GM10248 (cell line): ENCODE measurements at regions not wholly inside any gene's neighbourhood (a gene's known extent, or its start where the extent isn't known, plus 50 kb on each side); places are given as distances from the start of the nearest gene placed in this dataset.

Source experiments
- CTCF ChIA-PET: fragments of 300-600 bp; sonication (Branson Sonifier 250); formaldehyde crosslinking; extraction: SDS; loops from one replicate; lab custom pipeline; 2021; ENCODE audit warnings: antibody characterized with exemption; lab: Yijun Ruan, JAX
- POLR2A ChIA-PET: fragments of 350-650 bp; sonication (Branson Sonifier 250); formaldehyde crosslinking; extraction: SDS; loops from one replicate; lab custom pipeline; 2020; ENCODE audit warnings: antibody characterized with exemption; lab: Yijun Ruan, JAX
- DNase-seq: peaks from one replicate; pipeline ENCODE4 v3.0.0; 2012; ENCODE audit errors: extremely low spot score
- TF ChIP-seq, protein P1 (sequence below): IDR thresholded peaks from 2 replicates; pipeline ENCODE4 v1.5.1; 2012; ENCODE audit warnings: mild to moderate bottlenecking, low read depth; ENCODE audit errors: extremely low read depth, missing control alignments, control extremely low read depth

DNA sequence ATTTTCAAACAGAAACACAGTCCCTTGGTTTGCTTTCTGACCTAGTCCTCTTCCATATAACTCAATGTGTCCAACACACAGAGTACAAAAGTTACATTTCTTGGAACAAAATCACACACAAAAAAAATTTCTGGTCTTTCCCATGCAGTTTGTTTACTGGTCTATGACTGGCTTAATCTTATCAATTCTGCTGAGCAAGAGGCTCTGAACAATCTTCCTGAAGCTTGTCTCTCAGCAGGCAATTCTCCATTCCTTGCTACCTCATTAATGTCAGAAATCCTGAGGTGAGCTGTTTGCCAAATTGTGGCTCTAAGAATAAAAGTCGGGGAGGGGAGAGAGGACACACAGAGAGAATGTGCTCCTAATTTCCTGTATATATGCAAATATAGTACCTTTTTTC, 423.6 kb downstream of the HLX start:
- ChIA-PET CTCF (interaction anchor here (1.5 kb wide), 1 partner anchor 9 kb away, joined by 3 read pairs; no protein-coding TSS in a partner anchor), POLR2A (no interaction called here)
- DNase-seq: no peak
- TF ChIP-seq, protein P1, sequence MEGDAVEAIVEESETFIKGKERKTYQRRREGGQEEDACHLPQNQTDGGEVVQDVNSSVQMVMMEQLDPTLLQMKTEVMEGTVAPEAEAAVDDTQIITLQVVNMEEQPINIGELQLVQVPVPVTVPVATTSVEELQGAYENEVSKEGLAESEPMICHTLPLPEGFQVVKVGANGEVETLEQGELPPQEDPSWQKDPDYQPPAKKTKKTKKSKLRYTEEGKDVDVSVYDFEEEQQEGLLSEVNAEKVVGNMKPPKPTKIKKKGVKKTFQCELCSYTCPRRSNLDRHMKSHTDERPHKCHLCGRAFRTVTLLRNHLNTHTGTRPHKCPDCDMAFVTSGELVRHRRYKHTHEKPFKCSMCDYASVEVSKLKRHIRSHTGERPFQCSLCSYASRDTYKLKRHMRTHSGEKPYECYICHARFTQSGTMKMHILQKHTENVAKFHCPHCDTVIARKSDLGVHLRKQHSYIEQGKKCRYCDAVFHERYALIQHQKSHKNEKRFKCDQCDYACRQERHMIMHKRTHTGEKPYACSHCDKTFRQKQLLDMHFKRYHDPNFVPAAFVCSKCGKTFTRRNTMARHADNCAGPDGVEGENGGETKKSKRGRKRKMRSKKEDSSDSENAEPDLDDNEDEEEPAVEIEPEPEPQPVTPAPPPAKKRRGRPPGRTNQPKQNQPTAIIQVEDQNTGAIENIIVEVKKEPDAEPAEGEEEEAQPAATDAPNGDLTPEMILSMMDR: no peak

DNA sequence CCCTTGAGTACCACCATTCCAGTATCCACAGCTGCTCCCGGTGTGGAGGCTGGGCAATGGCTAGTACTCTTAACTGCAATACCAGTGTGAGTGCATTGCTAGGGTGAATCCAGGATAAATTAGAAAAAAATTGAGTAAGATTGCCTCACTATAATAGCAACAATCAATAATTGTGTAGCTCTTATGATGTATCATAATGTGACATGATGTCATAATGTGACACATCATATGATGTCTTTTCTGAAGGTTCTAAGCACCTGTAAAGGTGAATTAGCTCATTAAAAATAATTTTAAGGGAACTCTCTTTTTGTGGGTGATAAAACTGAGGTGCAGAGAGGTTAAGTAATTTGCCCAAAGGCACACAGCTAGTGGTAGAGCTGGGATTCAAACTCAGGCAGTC, 424.4 kb downstream of the HLX start:
- TF ChIP-seq, protein P1: no peak
- ChIA-PET POLR2A (no interaction called here), CTCF (interaction anchor here (1.5 kb wide), 1 partner anchor 8 kb away, joined by 3 read pairs; no protein-coding TSS in a partner anchor)
- no peak for DNase-seq

DNA sequence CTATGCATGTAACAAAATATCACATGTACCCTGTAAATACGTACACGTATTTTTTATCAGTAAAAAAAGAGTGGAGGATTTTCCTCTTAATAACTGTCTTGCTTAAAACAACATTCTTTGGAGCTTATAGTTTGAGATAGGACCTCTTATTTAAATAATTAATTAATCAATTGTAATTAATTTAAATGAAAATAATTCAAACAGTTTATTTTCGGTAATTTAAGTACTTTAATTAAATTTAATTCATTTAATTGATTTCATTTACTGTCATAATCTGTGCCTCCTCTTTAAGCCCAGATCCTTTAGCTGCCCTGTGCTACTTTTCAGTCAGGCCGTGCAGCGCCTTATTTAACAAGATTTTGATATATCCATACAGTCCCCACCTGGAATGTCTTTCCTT, 427.0 kb downstream of the HLX start:
- TF ChIP-seq, protein P1: no peak
- DNase-seq: no peak
- CTCF ChIA-PET: interaction anchor here (1.6 kb wide), 1 partner anchor 18 kb away, joined by 4 read pairs; no protein-coding TSS in a partner anchor
- POLR2A ChIA-PET: no interaction called here

DNA sequence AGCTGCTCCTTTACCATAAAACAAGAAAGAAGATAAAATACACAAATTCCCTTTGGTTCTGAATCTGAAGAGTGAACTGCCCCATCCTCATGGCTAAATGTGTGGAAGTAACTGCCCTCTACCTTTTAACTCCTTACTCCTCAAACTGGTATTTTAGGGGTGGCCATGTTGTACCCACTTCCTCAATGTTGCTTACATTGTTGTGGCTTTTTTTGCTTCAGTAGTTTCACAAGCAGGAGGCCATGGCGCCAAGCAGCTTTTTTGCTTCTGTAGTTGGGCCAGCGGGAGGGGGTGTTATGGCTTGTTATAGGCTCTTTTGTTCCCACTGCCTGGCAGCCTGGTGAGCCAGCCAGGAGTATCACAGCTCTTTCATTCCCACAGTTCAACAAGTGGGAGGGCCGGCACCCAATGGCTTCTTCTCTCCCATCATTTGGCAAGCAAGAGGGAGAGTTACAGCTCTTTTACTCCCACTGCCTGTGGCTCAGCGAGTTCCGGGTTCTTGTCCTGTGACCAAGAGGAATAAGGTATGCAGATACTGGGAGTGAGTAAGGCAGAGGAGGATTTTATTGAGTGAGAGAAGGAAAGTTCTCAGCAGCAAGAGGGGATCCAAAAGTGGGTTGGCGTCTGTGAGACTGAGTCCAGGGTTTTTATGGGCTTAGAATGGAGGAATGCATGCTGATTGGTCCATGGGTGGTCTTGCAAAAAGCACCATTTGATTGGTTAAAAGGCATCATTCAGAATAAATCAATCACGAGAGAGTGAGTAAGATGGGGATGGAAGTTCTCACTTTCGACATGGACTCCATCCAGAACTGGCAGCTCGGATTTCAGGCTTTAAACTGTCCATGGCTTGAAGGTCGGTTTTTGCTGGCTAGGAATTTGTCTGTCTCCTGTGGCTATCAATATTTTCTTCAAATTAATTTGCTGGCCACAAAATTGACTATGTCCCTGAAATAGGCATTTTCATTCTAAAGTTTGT, 429.6 kb downstream of the HLX start:
- DNase-seq: no peak
- TF ChIP-seq, protein P1: no peak
- CTCF ChIA-PET: interaction anchor here (1.3 kb wide), 1 partner anchor 498 kb away, joined by 3 read pairs; no protein-coding TSS in a partner anchor
- POLR2A ChIA-PET: no interaction called here

DNA sequence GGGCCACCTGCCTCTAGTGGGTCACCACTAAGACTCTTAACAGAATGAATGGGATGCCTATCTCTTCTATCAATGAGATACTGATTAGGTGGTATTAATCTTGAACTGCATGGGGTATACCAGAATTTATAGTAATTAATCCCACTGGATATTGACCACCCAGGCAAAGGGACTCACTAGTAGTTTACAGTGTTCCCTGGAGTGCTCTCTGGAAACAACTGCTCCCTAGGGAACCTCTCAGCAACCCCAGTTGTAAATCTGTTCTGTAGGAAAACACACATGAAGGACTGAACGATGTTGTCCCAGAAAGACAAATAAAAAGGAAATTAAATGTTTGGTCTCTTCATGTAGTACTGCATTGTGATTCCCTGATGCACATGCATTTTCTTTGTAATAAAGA, 430.5 kb downstream of the HLX start:
- no peak for DNase-seq

DNA sequence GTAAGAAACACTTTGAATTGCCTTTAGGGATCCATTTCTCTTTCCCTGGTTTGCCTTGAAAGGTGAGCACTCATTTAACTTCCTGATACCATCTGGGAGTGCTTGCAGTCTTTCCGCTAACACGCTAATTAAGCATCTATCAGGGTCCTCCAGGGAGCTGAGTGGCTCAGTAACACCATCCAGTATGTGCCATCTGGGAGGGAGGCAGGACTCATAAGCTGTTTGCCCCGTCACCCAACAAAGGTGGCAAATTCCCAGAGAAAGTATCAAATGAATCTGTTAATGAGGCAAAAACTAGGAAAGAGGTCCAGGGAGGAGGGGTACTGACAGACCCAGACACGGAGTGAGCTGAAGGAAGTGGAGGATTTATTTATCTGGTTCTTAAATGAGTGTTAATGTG, 430.9 kb downstream of the HLX start:
- ChIA-PET POLR2A (no interaction called here), CTCF (interaction anchor here (1.3 kb wide), 2 partner anchors 20 to 499 kb away, joined by 3 read pairs; no protein-coding TSS in a partner anchor)
- DNase-seq: no peak
- TF ChIP-seq, protein P1: no peak

More for the DNA sequence above, 430.5 kb downstream of the HLX start:
- TF ChIP-seq, protein P1: no peak
- ChIA-PET CTCF (interaction anchor here (1.3 kb wide), 2 partner anchors 20 to 499 kb away, joined by 3 read pairs; no protein-coding TSS in a partner anchor), POLR2A (no interaction called here)
